ENCODE measurements at regions not wholly inside any gene's neighbourhood (a gene's known extent, or its start where the extent isn't known, plus 50 kb on each side); places are given as distances from the start of the nearest gene placed in this dataset.

DNA sequence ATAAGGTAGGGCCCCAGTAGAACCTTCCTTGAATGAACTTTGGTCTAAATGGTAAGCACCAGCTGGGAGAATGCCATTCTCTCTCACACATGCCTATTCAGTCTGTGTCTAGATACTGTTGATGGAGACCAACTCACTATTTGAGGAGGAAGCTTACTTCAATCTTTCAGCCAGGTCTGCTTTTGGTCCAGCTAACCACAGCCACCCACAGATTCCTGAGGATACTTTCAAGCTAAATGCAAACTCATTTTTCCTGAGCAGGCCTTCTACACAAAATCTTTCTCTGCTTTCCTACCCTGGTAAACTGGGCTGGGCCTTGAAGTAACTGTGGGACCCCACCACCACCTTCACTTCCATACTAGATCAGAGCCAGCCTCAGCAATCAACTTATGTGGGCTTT is 76.9 kb upstream of the KLF3 start:
- Histone ChIP-seq H3K4me3 (no peak overlapping the region), H3K9me3 (no peaks in the 10 kb centered on the region), H3K27ac (no peak overlapping the region), H3K36me3 (no peaks in the 10 kb centered on the region), H3K27me3 (replicated peaks; ENCODE audit: insufficient read depth) (no peaks in the 10 kb centered on the region), H3K4me1 (ENCODE audit: control insufficient read depth in 1 of 2, low read depth in 2 of 2) (no peaks in the 10 kb centered on the region)
- ATAC-seq (ENCODE audit: insufficient number of reproducible peaks, low FRiP score, low read depth): no peak
- no peak for DNase-seq (ENCODE audit: low spot score)
- TF ChIP-seq, protein P1, sequence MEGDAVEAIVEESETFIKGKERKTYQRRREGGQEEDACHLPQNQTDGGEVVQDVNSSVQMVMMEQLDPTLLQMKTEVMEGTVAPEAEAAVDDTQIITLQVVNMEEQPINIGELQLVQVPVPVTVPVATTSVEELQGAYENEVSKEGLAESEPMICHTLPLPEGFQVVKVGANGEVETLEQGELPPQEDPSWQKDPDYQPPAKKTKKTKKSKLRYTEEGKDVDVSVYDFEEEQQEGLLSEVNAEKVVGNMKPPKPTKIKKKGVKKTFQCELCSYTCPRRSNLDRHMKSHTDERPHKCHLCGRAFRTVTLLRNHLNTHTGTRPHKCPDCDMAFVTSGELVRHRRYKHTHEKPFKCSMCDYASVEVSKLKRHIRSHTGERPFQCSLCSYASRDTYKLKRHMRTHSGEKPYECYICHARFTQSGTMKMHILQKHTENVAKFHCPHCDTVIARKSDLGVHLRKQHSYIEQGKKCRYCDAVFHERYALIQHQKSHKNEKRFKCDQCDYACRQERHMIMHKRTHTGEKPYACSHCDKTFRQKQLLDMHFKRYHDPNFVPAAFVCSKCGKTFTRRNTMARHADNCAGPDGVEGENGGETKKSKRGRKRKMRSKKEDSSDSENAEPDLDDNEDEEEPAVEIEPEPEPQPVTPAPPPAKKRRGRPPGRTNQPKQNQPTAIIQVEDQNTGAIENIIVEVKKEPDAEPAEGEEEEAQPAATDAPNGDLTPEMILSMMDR (IDR thresholded peaks at IDR 0.05): no peak

DNA sequence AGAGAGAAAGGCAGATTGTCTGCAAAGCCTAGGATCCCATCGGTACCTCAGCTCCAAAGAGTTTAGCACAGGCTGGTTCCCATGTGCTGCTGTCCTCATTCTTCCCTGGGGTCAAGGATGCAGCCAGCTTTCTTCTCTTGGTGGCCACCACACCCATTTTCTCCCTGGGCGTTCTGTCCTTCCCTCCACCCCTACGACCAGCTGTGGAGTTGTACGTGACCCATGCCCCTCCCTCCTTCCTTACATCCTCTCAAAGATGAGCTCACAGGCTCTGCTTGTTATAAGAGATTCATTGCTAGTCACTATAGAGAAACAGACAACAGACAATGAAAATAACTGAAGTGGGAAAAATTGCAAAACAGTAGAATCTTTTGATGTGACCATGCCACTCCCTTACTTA is 74.0 kb upstream of the KLF3 start:
- TF ChIP-seq, protein P1 (IDR thresholded peaks at IDR 0.05): no peak
- no peak overlapping the region for H3K27ac ChIP-seq
- no peaks in the 10 kb centered on the region for H3K36me3 ChIP-seq
- no peak for DNase-seq (ENCODE audit: low spot score)
- H3K9me3 ChIP-seq: no peaks in the 10 kb centered on the region
- no peak for ATAC-seq (ENCODE audit: insufficient number of reproducible peaks, low FRiP score, low read depth)
- no peak overlapping the region for H3K4me3 ChIP-seq
- no peaks in the 10 kb centered on the region for H3K4me1 ChIP-seq (ENCODE audit: control insufficient read depth in 1 of 2, low read depth in 2 of 2)
- H3K27me3 ChIP-seq (replicated peaks; ENCODE audit: insufficient read depth): no peaks in the 10 kb centered on the region

DNA sequence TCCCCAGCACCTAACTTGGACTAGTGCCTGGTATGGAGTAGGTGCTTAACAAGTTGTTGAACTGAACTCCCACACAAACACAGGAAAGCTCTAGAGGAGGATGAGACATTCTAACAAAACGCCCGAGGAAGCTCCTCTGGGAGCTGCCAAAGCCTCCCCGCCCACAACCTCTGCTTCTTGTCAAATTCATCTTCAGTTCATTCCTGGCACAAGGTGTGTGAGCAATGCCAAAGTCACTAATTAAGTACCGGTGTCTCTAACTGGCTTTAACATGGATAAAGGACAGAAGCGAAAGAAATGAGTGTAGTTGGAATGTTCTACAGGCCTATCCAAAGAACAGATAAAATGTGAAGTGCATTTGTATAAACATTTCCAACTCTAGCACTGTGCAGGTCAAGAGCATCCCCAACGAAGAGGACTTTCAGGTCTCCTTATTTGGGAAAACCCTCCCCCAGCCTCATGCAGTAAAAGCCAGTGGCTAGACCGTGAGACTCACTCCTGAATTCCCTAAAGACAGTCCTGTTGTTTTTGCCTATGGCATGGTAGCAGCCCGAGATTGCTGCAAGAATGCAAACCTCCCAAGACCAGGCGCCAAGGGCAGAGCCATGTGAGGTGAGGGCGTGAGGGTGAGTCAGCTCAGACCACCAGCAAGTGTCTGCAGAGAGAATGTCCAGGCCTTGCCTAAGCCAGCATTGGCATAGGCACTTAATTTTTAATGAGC is 72.2 kb upstream of the KLF3 start:
- ATAC-seq (ENCODE audit: insufficient number of reproducible peaks, low FRiP score, low read depth) (no peak), DNase-seq (ENCODE audit: low spot score) (no peak)
- no peak overlapping the region for H3K4me3 ChIP-seq
- no peaks in the 10 kb centered on the region for H3K27me3 ChIP-seq (replicated peaks; ENCODE audit: insufficient read depth)
- H3K4me1 ChIP-seq (ENCODE audit: control insufficient read depth in 1 of 2, low read depth in 2 of 2): no peaks in the 10 kb centered on the region
- no peak overlapping the region for H3K27ac ChIP-seq
- H3K36me3 ChIP-seq: no peaks in the 10 kb centered on the region
- no peaks in the 10 kb centered on the region for H3K9me3 ChIP-seq
- TF ChIP-seq, protein P1 (IDR thresholded peaks at IDR 0.05): no peak

DNA sequence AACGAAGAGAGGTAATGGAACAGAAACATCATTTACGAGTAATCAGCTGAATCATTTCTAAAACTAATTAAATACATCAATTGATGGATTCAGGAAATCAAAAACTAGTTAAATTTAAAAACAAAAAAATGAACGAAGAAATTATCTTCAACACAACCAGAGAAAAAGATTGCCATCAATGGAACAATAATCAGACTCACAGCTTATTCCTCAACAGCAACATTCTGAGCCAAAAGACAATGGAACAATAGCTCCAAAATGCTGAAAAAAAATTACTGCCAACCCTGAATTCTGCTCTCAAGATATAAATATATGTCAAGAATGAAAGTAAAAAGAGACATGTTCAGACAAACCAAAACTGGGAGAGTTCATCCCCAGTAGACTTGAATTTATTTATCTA is 65.5 kb upstream of the KLF3 start:
- TF ChIP-seq, protein P1 (IDR thresholded peaks at IDR 0.05): no peak
- no peak for ATAC-seq (ENCODE audit: insufficient number of reproducible peaks, low FRiP score, low read depth)

DNA sequence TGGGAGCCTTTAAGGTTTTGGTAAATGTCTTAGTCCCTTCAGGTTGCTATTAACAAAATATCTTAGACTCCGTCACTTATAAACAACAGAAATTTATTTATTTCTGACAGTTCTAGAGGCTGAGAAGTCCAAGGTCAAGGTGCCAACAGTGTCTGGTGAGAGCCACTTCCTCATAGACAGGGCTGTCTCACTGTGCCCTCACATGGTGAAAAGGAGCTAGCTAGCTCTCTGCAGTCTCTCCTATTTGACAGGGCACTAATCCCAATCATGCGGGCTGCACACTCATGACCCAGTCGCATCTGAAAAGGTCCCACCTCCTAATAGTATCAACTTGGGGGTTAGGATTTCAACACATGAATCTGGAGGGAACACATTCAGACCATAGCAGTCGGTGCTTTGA is 63.4 kb upstream of the KLF3 start:
- no peaks in the 10 kb centered on the region for H3K27me3 ChIP-seq (replicated peaks; ENCODE audit: insufficient read depth)
- ATAC-seq (ENCODE audit: insufficient number of reproducible peaks, low FRiP score, low read depth) (no peak), DNase-seq (ENCODE audit: low spot score) (no peak)
- H3K27ac ChIP-seq: no peak overlapping the region
- TF ChIP-seq, protein P1 (IDR thresholded peaks at IDR 0.05): no peak
- no peaks in the 10 kb centered on the region for H3K4me1 ChIP-seq (ENCODE audit: control insufficient read depth in 1 of 2, low read depth in 2 of 2)
- H3K36me3 ChIP-seq: no peaks in the 10 kb centered on the region
- no peak overlapping the region for H3K4me3 ChIP-seq
- no peaks in the 10 kb centered on the region for H3K9me3 ChIP-seq

More for the DNA sequence above, 65.5 kb upstream of the KLF3 start:
- no peaks in the 10 kb centered on the region for H3K36me3 ChIP-seq
- DNase-seq (ENCODE audit: low spot score): no peak
- H3K27ac ChIP-seq: no peak overlapping the region
- H3K27me3 ChIP-seq (replicated peaks; ENCODE audit: insufficient read depth): no peaks in the 10 kb centered on the region
- H3K9me3 ChIP-seq: no peaks in the 10 kb centered on the region
- no peak overlapping the region for H3K4me3 ChIP-seq
- H3K4me1 ChIP-seq (ENCODE audit: control insufficient read depth in 1 of 2, low read depth in 2 of 2): no peaks in the 10 kb centered on the region
